Astrocyte (in vitro differentiated cells and primary cell): ENCODE measurements at regions not wholly inside any gene's neighbourhood (a gene's known extent, or its start where the extent isn't known, plus 50 kb on each side); places are given as distances from the start of the nearest gene placed in this dataset.

Experiments
- DNase-seq: peaks from one replicate; pipeline ENCODE4 v3.0.0-alpha.2; 2010; ENCODE audit warnings: low read depth
- FAIRE-seq: peaks from 2 replicates; lab custom pipeline; 2011; peaks lifted over from hg19 to GRCh38; lab: Jason Lieb, UNC
- H2AFZ ChIP-seq: 2 replicates; pipeline ENCODE4 v1.6.0; 2012; ENCODE audit warnings: low read depth, low read length, inconsistent platforms
- H3K27ac ChIP-seq: 2 replicates; pipeline ENCODE4 v1.5.1; 2011; ENCODE audit warnings: low read depth, low read length, inconsistent platforms
- H3K27me3 ChIP-seq: 2 replicates; pipeline ENCODE4 v1.6.0; 2011; ENCODE audit warnings: low read length, inconsistent platforms; ENCODE audit not compliant: insufficient read depth
- H3K36me3 ChIP-seq: 2 replicates; pipeline ENCODE4 v1.5.1; 2011; ENCODE audit warnings: low read length, inconsistent platforms; ENCODE audit not compliant: insufficient read depth
- H3K4me1 ChIP-seq: 2 replicates; pipeline ENCODE4 v1.5.1; 2011; ENCODE audit warnings: low read length, inconsistent platforms; ENCODE audit not compliant: insufficient read depth
- H3K4me2 ChIP-seq: 2 replicates; pipeline ENCODE4 v1.6.0; 2012; ENCODE audit warnings: low read length, inconsistent platforms
- H3K4me3 ChIP-seq: 2 replicates; pipeline ENCODE4 v1.5.1; 2011; ENCODE audit warnings: low read depth, mild to moderate bottlenecking, low read length, inconsistent platforms; ENCODE audit not compliant: insufficient read depth
- H3K79me2 ChIP-seq: 2 replicates; pipeline ENCODE4 v1.6.0; 2012; ENCODE audit warnings: mild to moderate bottlenecking, low read length, inconsistent platforms; ENCODE audit not compliant: insufficient read depth
- H3K9ac ChIP-seq: 2 replicates; pipeline ENCODE4 v1.6.0; 2012; ENCODE audit warnings: mild to moderate bottlenecking, low read length, inconsistent platforms
- H3K9me3 ChIP-seq: 2 replicates; pipeline ENCODE4 v1.5.1; 2012; ENCODE audit warnings: low read depth, mild to moderate bottlenecking, low read length, inconsistent platforms; ENCODE audit not compliant: insufficient read depth
- H4K20me1 ChIP-seq: 2 replicates; pipeline ENCODE4 v1.6.0; 2012; ENCODE audit warnings: low read length, inconsistent platforms; ENCODE audit not compliant: insufficient read depth
- H3K27ac Mint-ChIP-seq: one replicate; pipeline ENCODE4 v1.8.0; 2021; ENCODE audit warnings: mild to moderate bottlenecking, mixed read lengths; ENCODE audit not compliant: unreplicated experiment
- H3K27me3 Mint-ChIP-seq: one replicate; pipeline ENCODE4 v1.8.0; 2021; ENCODE audit warnings: low read depth, mixed read lengths; ENCODE audit not compliant: unreplicated experiment
- H3K36me3 Mint-ChIP-seq: one replicate; pipeline ENCODE4 v1.8.0; 2021; ENCODE audit warnings: low read depth, mixed read lengths; ENCODE audit not compliant: unreplicated experiment
- H3K4me1 Mint-ChIP-seq: one replicate; pipeline ENCODE4 v1.8.0; 2021; ENCODE audit warnings: low read depth, mixed read lengths; ENCODE audit not compliant: unreplicated experiment
- H3K4me3 Mint-ChIP-seq: one replicate; pipeline ENCODE4 v1.8.0; 2021; ENCODE audit warnings: mild to moderate bottlenecking, moderate library complexity, mixed read lengths; ENCODE audit not compliant: unreplicated experiment
- H3K9me3 Mint-ChIP-seq: one replicate; pipeline ENCODE4 v1.8.0; 2021; ENCODE audit warnings: mild to moderate bottlenecking, mixed read lengths; ENCODE audit not compliant: unreplicated experiment
- CTCF ChIP-seq: IDR thresholded peaks from 2 replicates; pipeline ENCODE4 v1.5.1; 2011; ENCODE audit warnings: low read depth, mild to moderate bottlenecking, inconsistent platforms, low read length, moderate library complexity; ENCODE audit not compliant: insufficient read depth
- EZH2 ChIP-seq: IDR thresholded peaks from 2 replicates; pipeline ENCODE4 v1.6.1; 2012; ENCODE audit warnings: mild to moderate bottlenecking, low read length, inconsistent platforms; ENCODE audit not compliant: insufficient read depth

- Histone ChIP-seq H3K79me2 (no peaks in the 10 kb centered on the region), H3K27ac (no peak overlapping the region), H3K36me3 (no peaks in the 10 kb centered on the region), H3K4me3 (no peak overlapping the region), H3K27me3 (no peaks in the 10 kb centered on the region), H2AFZ (no peak overlapping the region), H3K9me3 (no peaks in the 10 kb centered on the region), H3K9ac (no peak overlapping the region), H3K4me1 (no peaks in the 10 kb centered on the region), H4K20me1 (no peaks in the 10 kb centered on the region), H3K4me2 (no peak overlapping the region)
- peaks cover 4% of the 10 kb centered on the region for H3K27me3 Mint-ChIP-seq
- H3K9me3 Mint-ChIP-seq, result no peaks in the 10 kb centered on the region
- DNase-seq, result no peak
- no peak overlapping the region for H3K27ac Mint-ChIP-seq
- H3K4me1 Mint-ChIP-seq, result no peaks in the 10 kb centered on the region
- FAIRE-seq, result no peak
- no peak overlapping the region for H3K4me3 Mint-ChIP-seq
- H3K36me3 Mint-ChIP-seq, result no peaks in the 10 kb centered on the region
- TF ChIP-seq EZH2 (no peak), CTCF (no peak)
These were observed 70.2 kb upstream of the TRPM1 start for GRCh38 chr15:31171731-31172130.

DNA sequence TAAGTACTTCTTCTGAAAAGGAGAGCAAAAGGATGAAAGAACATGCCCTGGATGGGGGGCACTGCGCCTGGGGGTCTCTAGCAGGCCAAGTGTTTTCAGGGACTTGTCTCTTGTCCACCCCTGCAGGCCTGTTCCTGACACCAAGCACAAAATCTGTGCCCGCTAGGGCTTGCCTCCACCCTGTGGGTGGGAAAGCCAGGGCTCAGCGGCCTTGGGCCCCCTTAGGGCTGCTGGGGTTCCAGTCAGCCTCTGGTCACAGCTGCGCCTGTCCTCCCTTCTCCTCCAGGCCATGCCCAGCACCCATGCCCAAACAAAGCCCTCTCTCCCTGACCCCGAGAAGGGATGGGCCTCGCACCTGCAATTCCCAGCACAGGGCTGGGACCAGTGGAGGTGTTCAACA lies 71.1 kb upstream of the TRPM1 start:
- Mint-ChIP-seq H3K36me3 (no peaks in the 10 kb centered on the region), H3K9me3 (no peaks in the 10 kb centered on the region), H3K27ac (no peak overlapping the region), H3K4me3 (no peak overlapping the region), H3K27me3 (peaks cover 4% of the 10 kb centered on the region), H3K4me1 (no peaks in the 10 kb centered on the region)
- FAIRE-seq, result no peak
- Histone ChIP-seq H3K9ac (no peak overlapping the region), H3K36me3 (no peaks in the 10 kb centered on the region), H3K27ac (no peak overlapping the region), H3K79me2 (no peaks in the 10 kb centered on the region), H4K20me1 (no peaks in the 10 kb centered on the region), H2AFZ (no peak overlapping the region), H3K9me3 (no peaks in the 10 kb centered on the region), H3K4me1 (no peaks in the 10 kb centered on the region), H3K4me2 (no peak overlapping the region), H3K27me3 (no peaks in the 10 kb centered on the region), H3K4me3 (no peak overlapping the region)
- TF ChIP-seq EZH2 (no peak), CTCF (no peak)
- DNase-seq, result no peak

GRCh38 chr15:31173790-31174450 lies 72.4 kb upstream of the TRPM1 start:
- H3K27me3 Mint-ChIP-seq, result peaks cover 4% of the 10 kb centered on the region
- Histone ChIP-seq H3K4me3 (no peak overlapping the region), H3K9me3 (no peaks in the 10 kb centered on the region), H3K9ac (no peak overlapping the region), H3K27me3 (no peaks in the 10 kb centered on the region), H3K4me2 (no peak overlapping the region), H3K27ac (no peak overlapping the region), H3K4me1 (no peaks in the 10 kb centered on the region), H3K36me3 (no peaks in the 10 kb centered on the region), H4K20me1 (no peaks in the 10 kb centered on the region), H2AFZ (no peak overlapping the region), H3K79me2 (no peaks in the 10 kb centered on the region)
- H3K27ac Mint-ChIP-seq, result no peak overlapping the region
- H3K4me1 Mint-ChIP-seq, result no peaks in the 10 kb centered on the region
- no peaks in the 10 kb centered on the region for H3K36me3 Mint-ChIP-seq
- no peaks in the 10 kb centered on the region for H3K9me3 Mint-ChIP-seq
- H3K4me3 Mint-ChIP-seq, result no peak overlapping the region
- TF ChIP-seq EZH2 (no peak), CTCF (no peak)
- FAIRE-seq (no peak), DNase-seq (no peak)
